ENCODE measurements at regions not wholly inside any gene's neighbourhood (a gene's known extent, or its start where the extent isn't known, plus 50 kb on each side); places are given as distances from the start of the nearest gene placed in this dataset.

- no peak overlapping the region for H2AFZ ChIP-seq
- no peak overlapping the region for H3K27ac ChIP-seq
- H3K79me2 ChIP-seq: no peaks in the 10 kb centered on the region
- no peaks in the 10 kb centered on the region for H3K4me1 ChIP-seq (ENCODE audit: insufficient read depth)
- peaks cover 16% of the 10 kb centered on the region for H3K27me3 ChIP-seq
- no peak for DNase-seq (ENCODE audit: low spot score)
- no peaks in the 10 kb centered on the region for H4K20me1 ChIP-seq (ENCODE audit: insufficient read depth, poor library complexity, severe bottlenecking)
- no peak for TF ChIP-seq EZH2 (IDR thresholded peaks at IDR 0.05; ENCODE audit: borderline replicate concordance)
- no peak for TF ChIP-seq EZH2phosphoT487 (IDR thresholded peaks at IDR 0.05; ENCODE audit: low read depth, severe bottlenecking, unreplicated experiment)
- TF ChIP-seq CTCF (IDR thresholded peaks at IDR 0.05; ENCODE audit: poor library complexity): no peak
- no peaks in the 10 kb centered on the region for H3K9me3 ChIP-seq (ENCODE audit: low read depth)
- WGBS (ENCODE audit: low lambda C conversion rate, missing lambda C conversion rate): 83% methylated on average over 10 of the region's 10 CpGs
- no peak overlapping the region for H3K4me2 ChIP-seq
- no peak overlapping the region for H3K4me3 ChIP-seq
- no peaks in the 10 kb centered on the region for H3K36me3 ChIP-seq (replicated peaks; ENCODE audit: insufficient read depth, low read depth)
- H3K9me2 ChIP-seq (replicated peaks; ENCODE audit: insufficient read depth): no peaks in the 10 kb centered on the region
Observed at GRCh38 chr9:36762958-36763357, 190.3 kb downstream of the MELK start.

- H3K27ac ChIP-seq: no peak overlapping the region
- no peaks in the 10 kb centered on the region for H3K9me3 ChIP-seq (ENCODE audit: low read depth)
- DNase-seq (ENCODE audit: low spot score): no peak
- no peaks in the 10 kb centered on the region for H3K4me1 ChIP-seq (ENCODE audit: insufficient read depth)
- H3K4me3 ChIP-seq: no peak overlapping the region
- H3K27me3 ChIP-seq: peaks cover 22% of the 10 kb centered on the region
- no peaks in the 10 kb centered on the region for H3K9me2 ChIP-seq (replicated peaks; ENCODE audit: insufficient read depth)
- no peak overlapping the region for H3K4me2 ChIP-seq
- no peak overlapping the region for H2AFZ ChIP-seq
- H3K36me3 ChIP-seq (replicated peaks; ENCODE audit: insufficient read depth, low read depth): no peaks in the 10 kb centered on the region
- TF ChIP-seq CTCF (IDR thresholded peaks at IDR 0.05; ENCODE audit: poor library complexity): no peak
- TF ChIP-seq EZH2 (IDR thresholded peaks at IDR 0.05; ENCODE audit: borderline replicate concordance): no peak
- no peak for TF ChIP-seq EZH2phosphoT487 (IDR thresholded peaks at IDR 0.05; ENCODE audit: low read depth, severe bottlenecking, unreplicated experiment)
- WGBS (ENCODE audit: low lambda C conversion rate, missing lambda C conversion rate): 95% methylated on average over 4 of the region's 4 CpGs
- H4K20me1 ChIP-seq (ENCODE audit: insufficient read depth, poor library complexity, severe bottlenecking): no peaks in the 10 kb centered on the region
- H3K79me2 ChIP-seq: no peaks in the 10 kb centered on the region
Observed at GRCh38 chr9:36763778-36764177, 191.1 kb downstream of the MELK start.

- no peaks in the 10 kb centered on the region for H3K9me2 ChIP-seq (replicated peaks; ENCODE audit: insufficient read depth)
- no peaks in the 10 kb centered on the region for H3K4me1 ChIP-seq (ENCODE audit: insufficient read depth)
- H3K79me2 ChIP-seq: no peaks in the 10 kb centered on the region
- 72% methylated on average over 11 of the region's 14 CpGs for WGBS (ENCODE audit: low lambda C conversion rate, missing lambda C conversion rate)
- H3K36me3 ChIP-seq (replicated peaks; ENCODE audit: insufficient read depth, low read depth): no peaks in the 10 kb centered on the region
- H4K20me1 ChIP-seq (ENCODE audit: insufficient read depth, poor library complexity, severe bottlenecking): no peaks in the 10 kb centered on the region
- no peak overlapping the region for H3K27ac ChIP-seq
- no peak overlapping the region for H3K4me3 ChIP-seq
- H2AFZ ChIP-seq: no peak overlapping the region
- no peak for DNase-seq (ENCODE audit: low spot score)
- H3K9me3 ChIP-seq (ENCODE audit: low read depth): no peaks in the 10 kb centered on the region
- peak overlapping the region; percentile 79 for H3K4me2 ChIP-seq
- TF ChIP-seq CTCF (IDR thresholded peaks at IDR 0.05; ENCODE audit: poor library complexity) (no peak), EZH2phosphoT487 (IDR thresholded peaks at IDR 0.05; ENCODE audit: low read depth, severe bottlenecking, unreplicated experiment) (no peak), EZH2 (IDR thresholded peaks at IDR 0.05; ENCODE audit: borderline replicate concordance) (no peak)
- H3K27me3 ChIP-seq: peaks cover 21% of the 10 kb centered on the region
Observed at GRCh38 chr9:36764364-36765076, 191.8 kb downstream of the MELK start.

Data from hepatocyte (in vitro differentiated cells).